H9 (cell line): ENCODE measurements at regions not wholly inside any gene's neighbourhood (a gene's known extent, or its start where the extent isn't known, plus 50 kb on each side); places are given as distances from the start of the nearest gene placed in this dataset.

Source experiments
- DNase-seq: peaks from one replicate; pipeline ENCODE4 v3.0.0-alpha.2; 2017
- H2AFZ ChIP-seq: one replicate; pipeline ENCODE4 v1.6.1; 2013; ENCODE audit warnings: mild to moderate bottlenecking, low read length, control low read depth, moderate library complexity
- H2AK5ac ChIP-seq: 2 replicates; pipeline ENCODE4 v1.6.1; 2013; ENCODE audit warnings: low read length, control low read depth, mixed read lengths; ENCODE audit not compliant: insufficient read length
- H2BK120ac ChIP-seq: one replicate; pipeline ENCODE4 v1.6.1; 2013; ENCODE audit warnings: low read depth, mild to moderate bottlenecking, low read length, control low read depth, inconsistent platforms; ENCODE audit not compliant: poor library complexity, severe bottlenecking
- H2BK12ac ChIP-seq: 2 replicates; pipeline ENCODE4 v1.6.1; 2013; ENCODE audit warnings: low read length, control low read depth, mixed read lengths, low read depth; ENCODE audit not compliant: insufficient read length
- H2BK15ac ChIP-seq: 2 replicates; pipeline ENCODE4 v1.6.1; 2013; ENCODE audit warnings: low read depth, low read length, control low read depth
- H2BK20ac ChIP-seq: one replicate; pipeline ENCODE4 v1.6.1; 2013; ENCODE audit warnings: low read depth, mild to moderate bottlenecking, low read length, control low read depth, inconsistent platforms; ENCODE audit not compliant: poor library complexity, severe bottlenecking
- H2BK5ac ChIP-seq: 2 replicates; pipeline ENCODE4 v1.6.1; 2013; ENCODE audit warnings: low read length, control low read depth, mixed read lengths; ENCODE audit not compliant: insufficient read length
- H3K14ac ChIP-seq: 2 replicates; pipeline ENCODE4 v1.6.1; 2013; ENCODE audit warnings: low read length, control low read depth; ENCODE audit not compliant: insufficient read depth
- H3K18ac ChIP-seq: 2 replicates; pipeline ENCODE4 v1.6.1; 2013; ENCODE audit warnings: low read depth, mild to moderate bottlenecking, mixed read lengths, low read length, control low read depth; ENCODE audit not compliant: insufficient read length
- H3K23ac ChIP-seq: 2 replicates; pipeline ENCODE4 v1.6.1; 2013; ENCODE audit warnings: low read length, control low read depth, mixed read lengths, low read depth; ENCODE audit not compliant: insufficient read length
- H3K23me2 ChIP-seq: 2 replicates; pipeline ENCODE4 v1.6.1; 2013; ENCODE audit warnings: low read depth, mild to moderate bottlenecking, mixed read lengths, low read length, control low read depth; ENCODE audit not compliant: insufficient read length, poor library complexity, severe bottlenecking
- H3K27ac ChIP-seq: 2 replicates; pipeline ENCODE4 v1.5.1; 2013; ENCODE audit warnings: low read length, control low read depth, mixed read lengths, low read depth; ENCODE audit not compliant: insufficient read length
- H3K27me3 ChIP-seq: 2 replicates; pipeline ENCODE4 v1.6.1; 2013; ENCODE audit warnings: low read length, control low read depth, inconsistent platforms; ENCODE audit not compliant: insufficient read depth
- H3K4ac ChIP-seq: 2 replicates; pipeline ENCODE4 v1.6.1; 2013; ENCODE audit warnings: low read depth, mild to moderate bottlenecking, control low read depth, inconsistent platforms, low read length, moderate library complexity
- H3K4me1 ChIP-seq: 2 replicates; pipeline ENCODE4 v1.6.1; 2013; ENCODE audit warnings: low read length, control low read depth, inconsistent platforms; ENCODE audit not compliant: insufficient read depth
- H3K4me2 ChIP-seq: 2 replicates; pipeline ENCODE4 v1.6.1; 2013; ENCODE audit warnings: low read length, control low read depth, mixed read lengths; ENCODE audit not compliant: insufficient read length, insufficient read depth
- H3K56ac ChIP-seq: 2 replicates; pipeline ENCODE4 v1.6.1; 2013; ENCODE audit warnings: low read depth, mild to moderate bottlenecking, mixed read lengths, low read length, control low read depth; ENCODE audit not compliant: insufficient read length
- H3K79me1 ChIP-seq: 2 replicates; pipeline ENCODE4 v1.6.1; 2013; ENCODE audit warnings: low read depth, mild to moderate bottlenecking, moderate library complexity, low read length, control low read depth, inconsistent platforms; ENCODE audit not compliant: insufficient read depth, poor library complexity, severe bottlenecking
- H3K79me2 ChIP-seq: 2 replicates; pipeline ENCODE4 v1.6.1; 2013; ENCODE audit warnings: low read length, control low read depth, inconsistent platforms; ENCODE audit not compliant: insufficient read depth
- H3K9ac ChIP-seq: 2 replicates; pipeline ENCODE4 v1.6.1; 2013; ENCODE audit warnings: low read length, control low read depth, mixed read lengths; ENCODE audit not compliant: insufficient read length; ENCODE audit errors: extremely low read depth
- H3K9me3 ChIP-seq: one replicate; pipeline ENCODE4 v1.6.1; 2013; ENCODE audit warnings: low read depth, low read length, inconsistent platforms; ENCODE audit not compliant: control insufficient read depth
- H3T11ph ChIP-seq: one replicate; pipeline ENCODE4 v1.6.1; 2013; ENCODE audit warnings: mild to moderate bottlenecking, low read length, control low read depth, inconsistent platforms
- H4K20me1 ChIP-seq: one replicate; pipeline ENCODE4 v1.6.1; 2013; ENCODE audit not compliant: control insufficient read depth, insufficient read length, insufficient read depth
- H4K5ac ChIP-seq: 2 replicates; pipeline ENCODE4 v1.6.1; 2013; ENCODE audit warnings: low read depth, mild to moderate bottlenecking, mixed read lengths, low read length, control low read depth; ENCODE audit not compliant: insufficient read length
- H4K8ac ChIP-seq: replicated peaks from 2 replicates; pipeline ENCODE4 v1.6.1; 2013; ENCODE audit warnings: low read length, control low read depth, mixed read lengths, low read depth; ENCODE audit not compliant: insufficient read length
- H4K91ac ChIP-seq: 2 replicates; pipeline ENCODE4 v1.6.1; 2013; ENCODE audit warnings: low read depth, mild to moderate bottlenecking, moderate library complexity, mixed read lengths, low read length, control low read depth; ENCODE audit not compliant: insufficient read length
- H3K27ac Mint-ChIP-seq, 3 experiments: 2 replicates in 2 of 3; 3 replicates in 1 of 3; pipeline ENCODE4 v1.8.0; 2020 to 2021; ENCODE audit warnings: mixed read lengths in 3 of 3, mild to moderate bottlenecking in 1 of 3, moderate library complexity in 1 of 3
- H3K27me3 Mint-ChIP-seq: 2 replicates; pipeline ENCODE4 v1.8.0; 2021; ENCODE audit warnings: low read depth, mild to moderate bottlenecking, moderate library complexity, mixed read lengths
- H3K36me3 Mint-ChIP-seq, 3 experiments: 2 replicates in 2 of 3; 3 replicates in 1 of 3; pipeline ENCODE4 v1.8.0; 2020 to 2021; ENCODE audit warnings: low read depth in 3 of 3, mixed read lengths in 3 of 3; ENCODE audit not compliant: insufficient read depth in 1 of 3
- H3K4me1 Mint-ChIP-seq, 2 experiments: 2 replicates each; pipeline ENCODE4 v1.8.0; 2020; ENCODE audit warnings: mixed read lengths in 2 of 2
- H3K4me3 Mint-ChIP-seq, 2 experiments: 2 replicates in 1 of 2; 3 replicates in 1 of 2; pipeline ENCODE4 v1.8.0; 2020 to 2021; ENCODE audit warnings: mild to moderate bottlenecking in 2 of 2, mixed read lengths in 2 of 2, moderate library complexity in 1 of 2
- H3K9me3 Mint-ChIP-seq, 2 experiments: 2 replicates in 1 of 2; 3 replicates in 1 of 2; pipeline ENCODE4 v1.8.0; 2020; ENCODE audit warnings: mild to moderate bottlenecking in 2 of 2, mixed read lengths in 2 of 2, moderate library complexity in 1 of 2
- WGBS: extraction: QIAGEN DNeasy Blood & Tissue Kit; methylation state at CpG from one replicate; pipeline ENCODE4 v1.1.7; 2013; ENCODE audit warnings: missing lambda C conversion rate, low lambda C conversion rate, mixed read lengths; ENCODE audit not compliant: insufficient read length; ENCODE audit errors: extremely low coverage; 5-methylcytosine and 5-hydroxymethylcytosine counted together
- TF ChIP-seq, protein P1 (sequence below): fragments of 200-600 bp; sonication (generic); conservative IDR thresholded peaks from 3 replicates; pipeline ENCODE4 v1.8.0; 2021; ENCODE audit warnings: antibody characterized with exemption, mild to moderate bottlenecking

DNA sequence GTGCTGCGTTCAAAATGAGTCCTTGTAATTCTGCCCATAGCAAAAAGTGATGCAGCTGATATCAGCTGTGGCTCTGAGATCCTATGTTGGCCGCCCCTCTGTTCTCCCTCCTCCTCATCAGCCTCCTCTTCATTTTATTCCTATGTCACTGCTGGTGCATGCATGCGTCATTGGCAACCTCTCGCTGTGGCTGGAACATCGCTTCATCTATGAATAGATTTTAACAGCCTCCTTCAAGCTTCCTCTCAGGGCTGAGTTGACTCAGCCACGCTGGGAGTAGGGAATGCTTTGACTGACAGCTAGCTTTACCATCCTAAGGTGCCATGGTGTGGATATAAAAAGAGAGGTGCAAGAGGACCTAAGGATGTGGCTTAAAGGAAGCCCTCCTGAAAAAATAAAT, 303.5 kb downstream of the PLK2 start:
- H2BK20ac ChIP-seq = no peak overlapping the region
- H3K4me2 ChIP-seq = no peak overlapping the region
- H3K18ac ChIP-seq = no peak overlapping the region
- H4K20me1 ChIP-seq = no peaks in the 10 kb centered on the region
- Mint-ChIP-seq H3K4me1 (peaks cover 0 to 4% of the 10 kb centered on the region in 2 experiments; a peak in 1 of 4 replicates), H3K36me3 (no peaks in the 10 kb centered on the region; a peak in 2 of 7 replicates), H3K27me3 (no peaks in the 10 kb centered on the region), H3K4me3 (no peak overlapping the region), H3K27ac (no peak overlapping the region), H3K9me3 (peaks cover 0 to 2% of the 10 kb centered on the region in 2 experiments; a peak in 4 of 5 replicates)
- H3K56ac ChIP-seq = no peak overlapping the region
- H2BK12ac ChIP-seq = no peak overlapping the region
- H3K9me3 ChIP-seq = no peaks in the 10 kb centered on the region
- no peaks in the 10 kb centered on the region for H3K4me1 ChIP-seq
- H4K91ac ChIP-seq = no peak overlapping the region
- H4K5ac ChIP-seq = no peak overlapping the region
- no peaks in the 10 kb centered on the region for H3K23me2 ChIP-seq
- H3K79me1 ChIP-seq = no peaks in the 10 kb centered on the region
- H3K14ac ChIP-seq = no peak overlapping the region
- no peak overlapping the region for H3K4ac ChIP-seq
- TF ChIP-seq, protein P1, sequence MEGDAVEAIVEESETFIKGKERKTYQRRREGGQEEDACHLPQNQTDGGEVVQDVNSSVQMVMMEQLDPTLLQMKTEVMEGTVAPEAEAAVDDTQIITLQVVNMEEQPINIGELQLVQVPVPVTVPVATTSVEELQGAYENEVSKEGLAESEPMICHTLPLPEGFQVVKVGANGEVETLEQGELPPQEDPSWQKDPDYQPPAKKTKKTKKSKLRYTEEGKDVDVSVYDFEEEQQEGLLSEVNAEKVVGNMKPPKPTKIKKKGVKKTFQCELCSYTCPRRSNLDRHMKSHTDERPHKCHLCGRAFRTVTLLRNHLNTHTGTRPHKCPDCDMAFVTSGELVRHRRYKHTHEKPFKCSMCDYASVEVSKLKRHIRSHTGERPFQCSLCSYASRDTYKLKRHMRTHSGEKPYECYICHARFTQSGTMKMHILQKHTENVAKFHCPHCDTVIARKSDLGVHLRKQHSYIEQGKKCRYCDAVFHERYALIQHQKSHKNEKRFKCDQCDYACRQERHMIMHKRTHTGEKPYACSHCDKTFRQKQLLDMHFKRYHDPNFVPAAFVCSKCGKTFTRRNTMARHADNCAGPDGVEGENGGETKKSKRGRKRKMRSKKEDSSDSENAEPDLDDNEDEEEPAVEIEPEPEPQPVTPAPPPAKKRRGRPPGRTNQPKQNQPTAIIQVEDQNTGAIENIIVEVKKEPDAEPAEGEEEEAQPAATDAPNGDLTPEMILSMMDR = no peak
- no CpG with 5 or more reads among the region's 6 CpGs for WGBS
- no peak overlapping the region for H3T11ph ChIP-seq
- no peak for DNase-seq
- no peak overlapping the region for H3K27ac ChIP-seq
- no peak overlapping the region for H3K23ac ChIP-seq
- H2AFZ ChIP-seq = no peak overlapping the region
- H3K27me3 ChIP-seq = no peaks in the 10 kb centered on the region
- H2AK5ac ChIP-seq = no peak overlapping the region
- no peaks in the 10 kb centered on the region for H3K79me2 ChIP-seq
- no peak overlapping the region for H3K9ac ChIP-seq
- no peak overlapping the region for H2BK5ac ChIP-seq
- H2BK15ac ChIP-seq = no peak overlapping the region
- no peak overlapping the region for H2BK120ac ChIP-seq
- H4K8ac ChIP-seq = no peak overlapping the region
